ENCODE measurements at regions not wholly inside any gene's neighbourhood (a gene's known extent, or its start where the extent isn't known, plus 50 kb on each side); places are given as distances from the start of the nearest gene placed in this dataset.

DNA sequence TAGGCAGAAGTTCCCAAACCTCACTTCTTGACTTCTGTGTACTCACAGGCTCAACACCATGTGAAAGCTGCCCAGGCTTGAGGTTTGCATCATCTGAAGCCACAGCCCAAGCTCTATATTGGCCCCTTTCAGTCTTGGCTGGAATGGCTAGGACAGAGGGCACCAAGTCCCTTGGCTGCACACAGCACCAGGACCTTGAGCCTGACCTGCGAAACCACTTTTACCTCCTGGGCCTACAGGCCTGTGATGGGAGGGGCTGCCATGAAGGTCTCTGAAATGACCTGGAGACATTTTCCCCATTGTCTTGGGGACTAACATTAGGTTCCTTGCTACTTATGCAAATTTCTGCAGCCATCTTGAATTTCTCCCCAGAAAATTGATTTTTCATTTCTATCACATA, 288.3 kb upstream of the ZC3H12C start:
- TF ChIP-seq ZNF274 (IDR thresholded peaks at IDR 0.05; ENCODE audit: low read depth, low read length) (no peak), YY1 (IDR thresholded peaks at IDR 0.05; ENCODE audit: insufficient read depth, insufficient read length) (no peak)

Data from NT2/D1 (cell line).